ENCODE measurements at regions not wholly inside any gene's neighbourhood (a gene's known extent, or its start where the extent isn't known, plus 50 kb on each side); places are given as distances from the start of the nearest gene placed in this dataset.

GRCh38 chr10:78351809-78352208, 318.1 kb downstream of the RPS24 start:
- TF ChIP-seq ATF3 (IDR thresholded peaks at IDR 0.05) (no peak), POLR2AphosphoS5 (IDR thresholded peaks at IDR 0.05; ENCODE audit: low read depth, low read length) (no peak), SRF (IDR thresholded peaks at IDR 0.05; ENCODE audit: low read depth) (no peak), ZFX (IDR thresholded peaks at IDR 0.05) (no peak), RAD21 (IDR thresholded peaks at IDR 0.05; ENCODE audit: low read depth) (no peak), EZH2phosphoT487 (IDR thresholded peaks at IDR 0.05; ENCODE audit: borderline replicate concordance) (no peak), ELF1 (IDR thresholded peaks at IDR 0.05; ENCODE audit: borderline replicate concordance, low read depth) (no peak), YY1 (IDR thresholded peaks at IDR 0.05; ENCODE audit: extremely low read depth, insufficient replicate concordance, low read depth, low read length) (no peak), CEBPB (IDR thresholded peaks at IDR 0.05; ENCODE audit: low read depth) (no peak), JUND (IDR thresholded peaks at IDR 0.05) (no peak), ZNF274 (IDR thresholded peaks at IDR 0.05; ENCODE audit: low read depth, low read length) (no peak), SP1 (IDR thresholded peaks at IDR 0.05; ENCODE audit: low read depth) (no peak), EZH2 (IDR thresholded peaks at IDR 0.05) (no peak), ZBTB33 (IDR thresholded peaks at IDR 0.05; ENCODE audit: extremely low read depth, insufficient replicate concordance, low read length) (no peak), FOSL1 (IDR thresholded peaks at IDR 0.05; ENCODE audit: low read depth) (no peak), CTCF (IDR thresholded peaks at IDR 0.05 in 2 of 3, conservative IDR thresholded peaks at IDR 0.05 in 1 of 3; ENCODE audit: borderline replicate concordance in 1 of 3, insufficient read depth in 1 of 3, low read depth in 2 of 3, low read length in 2 of 3) (no peak), SIN3A (IDR thresholded peaks at IDR 0.05; ENCODE audit: low read depth) (no peak), REST (IDR thresholded peaks at IDR 0.05; ENCODE audit: low read depth) (no peak), EGR1 (IDR thresholded peaks at IDR 0.05; ENCODE audit: low read depth) (no peak)
- Histone ChIP-seq H3K4me2 (ENCODE audit: low read length) (no peak overlapping the region), H3K9me2 (ENCODE audit: insufficient read depth) (no peaks in the 10 kb centered on the region), H3K4me3 (replicated peaks in 1 of 2; ENCODE audit: low read depth in 1 of 2, low read length in 2 of 2) (no peak overlapping the region), H3K36me3 (ENCODE audit: control insufficient read depth in 1 of 2, insufficient read depth in 2 of 2, low read length in 2 of 2) (no peaks in the 10 kb centered on the region), H3K9ac (ENCODE audit: low read length) (no peak overlapping the region), H3K27ac (ENCODE audit: low read depth, low read length) (no peak overlapping the region), H3K79me2 (ENCODE audit: insufficient read depth, low read length) (no peaks in the 10 kb centered on the region), H3K4me1 (ENCODE audit: control insufficient read depth in 1 of 2, insufficient read depth in 2 of 2, low read length in 2 of 2) (no peaks in the 10 kb centered on the region), H3K9me3 (ENCODE audit: control insufficient read depth in 1 of 2, insufficient read depth in 1 of 2, low read depth in 1 of 2, low read length in 2 of 2) (no peaks in the 10 kb centered on the region), H4K20me1 (ENCODE audit: insufficient read depth) (no peaks in the 10 kb centered on the region), H3K27me3 (ENCODE audit: insufficient read depth, low read length) (peaks cover 10% of the 10 kb centered on the region; the same call in 1 of the 2 replicates), H2AFZ (ENCODE audit: low read depth, low read length, poor library complexity, severe bottlenecking) (no peak overlapping the region)
- intact Hi-C loops (cut with micrococcal nuclease), result no loop called here
- ChIA-PET CTCF (no interaction called here), RAD21 (ENCODE audit: low non-redundant PET in 1 of 2, low total read pairs in 2 of 2, uncharacterized antibody in 2 of 2, unreplicated experiment in 2 of 2) (no interaction called here), POLR2A (no interaction called here)
- BruUV-seq (replicated peaks), result no TSS peak
- DNase-seq (ENCODE audit: low read depth, low spot score), result no peak
- ATAC-seq, result no peak

Data from HCT116 (cell line).